Glutamatergic neuron (in vitro differentiated cells): ENCODE measurements at regions not wholly inside any gene's neighbourhood (a gene's known extent, or its start where the extent isn't known, plus 50 kb on each side); places are given as distances from the start of the nearest gene placed in this dataset.

Source experiments
- DNase-seq: peaks from one replicate; pipeline ENCODE4 v3.0.0; 2022
- H3K27ac Mint-ChIP-seq: one replicate; pipeline ENCODE4 v1.8.0; 2020; ENCODE audit warnings: mild to moderate bottlenecking, mixed read lengths, inconsistent platforms; ENCODE audit not compliant: unreplicated experiment
- H3K27me3 Mint-ChIP-seq: one replicate; pipeline ENCODE4 v1.8.0; 2020; ENCODE audit warnings: mild to moderate bottlenecking, moderate library complexity, mixed read lengths, inconsistent platforms; ENCODE audit not compliant: unreplicated experiment
- H3K36me3 Mint-ChIP-seq: one replicate; pipeline ENCODE4 v1.8.0; 2020; ENCODE audit warnings: mild to moderate bottlenecking, mixed read lengths, inconsistent platforms; ENCODE audit not compliant: unreplicated experiment
- H3K4me1 Mint-ChIP-seq: one replicate; pipeline ENCODE4 v1.8.0; 2020; ENCODE audit warnings: mild to moderate bottlenecking, low read depth, mixed read lengths, inconsistent platforms; ENCODE audit not compliant: unreplicated experiment
- H3K4me3 Mint-ChIP-seq: one replicate; pipeline ENCODE4 v1.8.0; 2020; ENCODE audit warnings: mild to moderate bottlenecking, mixed read lengths, inconsistent platforms; ENCODE audit not compliant: unreplicated experiment
- H3K9me3 Mint-ChIP-seq: one replicate; pipeline ENCODE4 v1.8.0; 2020; ENCODE audit warnings: mild to moderate bottlenecking, moderate library complexity, mixed read lengths, inconsistent platforms; ENCODE audit not compliant: unreplicated experiment
- CTCF ChIP-seq: fragments of 200-600 bp; sonication (generic); IDR thresholded peaks from one replicate; pipeline ENCODE4 v1.5.0; 2021; ENCODE audit not compliant: partially characterized antibody, unreplicated experiment

GRCh38 chr11:11090495-11090894 lies 232.6 kb upstream of the ZBED5 start:
- peaks cover 1% of the 10 kb centered on the region for H3K9me3 Mint-ChIP-seq
- peaks cover under 1% of the 10 kb centered on the region for H3K4me1 Mint-ChIP-seq
- H3K27me3 Mint-ChIP-seq: peaks cover 2% of the 10 kb centered on the region
- TF ChIP-seq CTCF: no peak
- H3K27ac Mint-ChIP-seq: no peak overlapping the region
- H3K4me3 Mint-ChIP-seq: no peak overlapping the region
- no peak for DNase-seq
- H3K36me3 Mint-ChIP-seq: peaks cover 5% of the 10 kb centered on the region

GRCh38 chr11:11089805-11090204 lies 232.0 kb upstream of the ZBED5 start:
- H3K9me3 Mint-ChIP-seq: peaks cover 1% of the 10 kb centered on the region
- H3K27ac Mint-ChIP-seq: no peak overlapping the region
- peaks cover 5% of the 10 kb centered on the region for H3K36me3 Mint-ChIP-seq
- H3K4me3 Mint-ChIP-seq: no peak overlapping the region
- TF ChIP-seq CTCF: no peak
- peaks cover 2% of the 10 kb centered on the region for H3K27me3 Mint-ChIP-seq
- no peak for DNase-seq
- H3K4me1 Mint-ChIP-seq: no peaks in the 10 kb centered on the region

GRCh38 chr11:11086979-11087378 lies 229.1 kb upstream of the ZBED5 start:
- Mint-ChIP-seq H3K27ac (no peak overlapping the region), H3K27me3 (peaks cover 3% of the 10 kb centered on the region), H3K36me3 (no peaks in the 10 kb centered on the region), H3K4me1 (no peaks in the 10 kb centered on the region), H3K4me3 (no peak overlapping the region), H3K9me3 (peaks cover 1% of the 10 kb centered on the region)
- no peak for DNase-seq
- no peak for TF ChIP-seq CTCF

GRCh38 chr11:11085580-11085979 lies 227.7 kb upstream of the ZBED5 start:
- TF ChIP-seq CTCF: no peak
- Mint-ChIP-seq H3K27me3 (peaks cover 5% of the 10 kb centered on the region), H3K36me3 (no peaks in the 10 kb centered on the region), H3K9me3 (no peaks in the 10 kb centered on the region), H3K27ac (no peak overlapping the region), H3K4me1 (no peaks in the 10 kb centered on the region), H3K4me3 (no peak overlapping the region)
- DNase-seq: no peak

- TF ChIP-seq CTCF: no peak
- no peak for DNase-seq
- no peaks in the 10 kb centered on the region for H3K9me3 Mint-ChIP-seq
- no peak overlapping the region for H3K4me3 Mint-ChIP-seq
- H3K27me3 Mint-ChIP-seq: peaks cover 5% of the 10 kb centered on the region
- no peak overlapping the region for H3K27ac Mint-ChIP-seq
- H3K36me3 Mint-ChIP-seq: no peaks in the 10 kb centered on the region
- no peaks in the 10 kb centered on the region for H3K4me1 Mint-ChIP-seq
Measured at GRCh38 chr11:11084337-11084736, 226.5 kb upstream of the ZBED5 start.
